K562 (cell line): ENCODE measurements at regions not wholly inside any gene's neighbourhood (a gene's known extent, or its start where the extent isn't known, plus 50 kb on each side); places are given as distances from the start of the nearest gene placed in this dataset.

Experiments
- ATAC-seq: fragments of 200-7000 bp; cut with Tn5 transposase; 3 replicates; pipeline ENCODE4 v1.9.1; 2020; ENCODE audit warnings: moderate library complexity
- BruUV-seq: library from RNA; stranded (reverse); fragments of 400-500 nt; replicated peaks from 2 replicates; lab custom pipeline; 2021; lab: Mats Ljungman, UMichigan
- CTCF ChIA-PET: fragments of 300-600 bp; formaldehyde crosslinking; extraction: SDS; loops from one replicate; lab custom pipeline; 2021; ENCODE audit warnings: low intra/inter-chr PET ratio; lab: Yijun Ruan, JAX
- POLR2A ChIA-PET: fragments of 300-600, 350-650 bp; sonication (Branson Sonifier 250); formaldehyde crosslinking; extraction: SDS; loops from one replicate; lab custom pipeline; 2021; ENCODE audit warnings: antibody characterized with exemption, inconsistent platforms; lab: Yijun Ruan, JAX
- DNase-seq, 4 experiments: peaks; one replicate each; pipeline versions ENCODE4 v3.0.0 to v3.0.0-alpha.2; 2011 to 2018; ENCODE audit warnings: low spot score in 3 of 4, mixed read lengths in 3 of 4; ENCODE audit errors: extremely low read depth in 1 of 4
- FAIRE-seq: peaks from 2 replicates; lab custom pipeline; 2011; peaks lifted over from hg19 to GRCh38; lab: Jason Lieb, UNC
- H2AFZ ChIP-seq: 2 replicates; pipeline ENCODE4 v1.6.0; 2011; ENCODE audit warnings: low read depth, low read length, control low read depth, inconsistent platforms
- H3K27ac ChIP-seq: fragments of 200-600 bp; 3 replicates; pipeline ENCODE4 v1.8.0; 2011; ENCODE audit warnings: low read depth, mild to moderate bottlenecking, control low read depth, inconsistent platforms, low read length, moderate library complexity, mixed read lengths; ENCODE audit errors: extremely low read depth
- H3K27me3 ChIP-seq, 2 experiments: fragments of 300-600 bp in 1 of 2; 2 replicates in 1 of 2; 3 replicates in 1 of 2; pipeline versions ENCODE4 v1.6.0 to v1.8.0; 2011; ENCODE audit warnings: inconsistent platforms in 2 of 2, low read length in 2 of 2, mild to moderate bottlenecking in 1 of 2, mixed read lengths in 1 of 2, moderate library complexity in 1 of 2; ENCODE audit not compliant: control insufficient read depth in 2 of 2, insufficient read depth in 2 of 2
- H3K36me3 ChIP-seq: fragments of 300-600 bp; 3 replicates; pipeline ENCODE4 v1.8.0; 2011; ENCODE audit warnings: mild to moderate bottlenecking, low read length, inconsistent platforms; ENCODE audit not compliant: control insufficient read depth, insufficient read depth
- H3K4me1 ChIP-seq, 2 experiments: fragments of 200-600 bp in 1 of 2; replicated peaks in 1 of 2; 2 replicates in 1 of 2; 3 replicates in 1 of 2; pipeline versions ENCODE4 v1.5.1 to v1.8.0; 2011; ENCODE audit warnings: inconsistent platforms in 2 of 2, low read length in 2 of 2, mild to moderate bottlenecking in 1 of 2, mixed read lengths in 1 of 2, moderate library complexity in 1 of 2; ENCODE audit not compliant: control insufficient read depth in 2 of 2, insufficient read depth in 2 of 2
- H3K4me2 ChIP-seq: 2 replicates; pipeline ENCODE4 v1.6.1; 2011; ENCODE audit warnings: low read length, control low read depth, inconsistent platforms, mixed read lengths; ENCODE audit not compliant: insufficient read depth
- H3K4me3 ChIP-seq: fragments of 200-600 bp; sonication (generic), shearing (Covaris generic); 2 replicates; pipeline ENCODE4 v1.5.1; 2016; ENCODE audit warnings: control low read depth, inconsistent platforms
- H3K79me2 ChIP-seq: fragments of 200-600 bp; 3 replicates; pipeline ENCODE4 v1.8.0; 2011; ENCODE audit warnings: low read length, inconsistent platforms; ENCODE audit not compliant: control insufficient read depth, insufficient read depth
- H3K9ac ChIP-seq, 2 experiments: 2 replicates each; pipeline versions ENCODE4 v1.6.0 to v1.6.1; 2011; ENCODE audit warnings: low read depth in 2 of 2, low read length in 2 of 2, control low read depth in 1 of 2, inconsistent platforms in 1 of 2, mild to moderate bottlenecking in 1 of 2, mixed read lengths in 1 of 2; ENCODE audit not compliant: insufficient read depth in 1 of 2
- H3K9me1 ChIP-seq: one replicate; pipeline ENCODE4 v1.6.0; 2011; ENCODE audit warnings: inconsistent platforms, mild to moderate bottlenecking, low read length, moderate library complexity; ENCODE audit not compliant: control insufficient read depth, insufficient read depth
- H3K9me3 ChIP-seq: replicated peaks from 2 replicates; pipeline ENCODE4 v1.5.1; 2011; ENCODE audit warnings: low read depth, low read length, inconsistent platforms; ENCODE audit not compliant: control insufficient read depth, insufficient read depth
- H4K20me1 ChIP-seq: replicated peaks from 2 replicates; pipeline ENCODE4 v1.6.1; 2011; ENCODE audit warnings: low read length, inconsistent platforms, mixed read lengths; ENCODE audit not compliant: control insufficient read depth, insufficient read depth
- BCOR ChIP-seq: fragments of 450-650 bp; IDR thresholded peaks from 2 replicates; pipeline ENCODE4 v1.6.1; 2016
- CBFA2T2 ChIP-seq: fragments of 450-650 bp; conservative IDR thresholded peaks from 2 replicates; pipeline ENCODE4 v1.6.1; 2017; ENCODE audit warnings: mild to moderate bottlenecking
- CBX5 ChIP-seq: IDR thresholded peaks from 2 replicates; pipeline ENCODE4 v1.6.1; 2014; ENCODE audit warnings: low read depth, borderline replicate concordance
- COPS2 ChIP-seq: fragments of 450-650 bp; conservative IDR thresholded peaks from 2 replicates; pipeline ENCODE4 v1.6.1; 2016; ENCODE audit warnings: mild to moderate bottlenecking, moderate library complexity
- GABPB2 ChIP-seq: fragments of 250-450 bp; sonication (Bioruptor Pico); conservative IDR thresholded peaks from 2 replicates; pipeline ENCODE4 v1.5.1; 2021; ENCODE audit warnings: mild to moderate bottlenecking
- HLTF ChIP-seq: fragments of 450-650 bp; IDR thresholded peaks from 2 replicates; pipeline ENCODE4 v1.6.1; 2016
- MTA3 ChIP-seq: fragments of 450-650 bp; formaldehyde crosslinking; IDR thresholded peaks from 2 replicates; pipeline ENCODE4 v1.6.1; 2017; ENCODE audit warnings: mild to moderate bottlenecking, borderline replicate concordance
- PHF21A ChIP-seq: fragments of 450-650 bp; IDR thresholded peaks from 2 replicates; pipeline ENCODE4 v1.6.1; 2017; ENCODE audit warnings: low read depth, borderline replicate concordance
- RBM34 ChIP-seq: fragments of 200-400 bp; formaldehyde crosslinking; IDR thresholded peaks from 2 replicates; pipeline ENCODE4 v1.6.1; 2018; ENCODE audit warnings: low read length, borderline replicate concordance; ENCODE audit not compliant: insufficient read depth
- SMARCA5 ChIP-seq: fragments of 450-650 bp; IDR thresholded peaks from 2 replicates; pipeline ENCODE4 v1.6.1; 2016
- TEAD4 ChIP-seq, 2 experiments: sonication (generic) in 1 of 2; formaldehyde crosslinking in 1 of 2; IDR thresholded peaks; 2 replicates each; pipeline versions ENCODE4 v1.6.1 to v1.8.0; 2012 to 2022; ENCODE audit warnings: borderline replicate concordance in 1 of 2, inconsistent platforms in 1 of 2, low read length in 1 of 2, mild to moderate bottlenecking in 1 of 2, missing genetic modification reagents in 1 of 2
- YY1 ChIP-seq, 3 experiments: IDR thresholded peaks; 2 replicates each; pipeline ENCODE4 v1.6.1; 2011; ENCODE audit warnings: low read length in 2 of 3, mild to moderate bottlenecking in 2 of 3, moderate library complexity in 2 of 3, borderline replicate concordance in 1 of 3, control low read depth in 1 of 3, low read depth in 1 of 3; ENCODE audit not compliant: insufficient read depth in 3 of 3, insufficient replicate concordance in 2 of 3, control insufficient read depth in 1 of 3, insufficient read length in 1 of 3; ENCODE audit errors: extremely low read depth in 1 of 3
- ZFP1 ChIP-seq: fragments of 450-650 bp; formaldehyde crosslinking; IDR thresholded peaks from 2 replicates; pipeline ENCODE4 v1.4.0; 2020; ENCODE audit warnings: mild to moderate bottlenecking, mixed read lengths
- ZNF253 ChIP-seq: fragments of 250-450 bp; sonication (Bioruptor Pico); conservative IDR thresholded peaks from 2 replicates; pipeline ENCODE4 v1.6.1; 2021; ENCODE audit warnings: mild to moderate bottlenecking
- ZNF583 ChIP-seq: fragments of 250-450 bp; sonication (Bioruptor Pico); IDR thresholded peaks from 2 replicates; pipeline ENCODE4 v1.4.0; 2020
- WGBS: fragments of 100-300 bp; shearing (Covaris generic); methylation state at CpG from one replicate; pipeline ENCODE4 v1.1.6; 2016; ENCODE audit warnings: low coverage, mixed read lengths; ENCODE audit not compliant: insufficient coverage; ENCODE audit errors: missing lambda C conversion rate; 5-methylcytosine and 5-hydroxymethylcytosine counted together
- in situ Hi-C: fragments of 300-500 bp; cut with MboI; formaldehyde crosslinking; loops from 4 replicates; pipeline ENCODE4 v1.15.0; 2018; ENCODE audit warnings: inconsistent platforms, mixed read lengths
- intact Hi-C: fragments of 100-400 bp; cut with micrococcal nuclease; formaldehyde crosslinking; loops from 2 replicates; pipeline ENCODE4 v1.14.2; 2022
- TF ChIP-seq, protein P1 (sequence below): IDR thresholded peaks from 3 replicates; pipeline ENCODE4 v1.6.1; 2011; ENCODE audit warnings: borderline replicate concordance, mild to moderate bottlenecking, moderate library complexity; ENCODE audit not compliant: insufficient read length; ENCODE audit errors: extremely low read depth
- TF ChIP-seq, protein P2 (sequence below): sonication (generic); formaldehyde crosslinking; IDR thresholded peaks from 2 replicates; pipeline ENCODE4 v1.8.0; 2022; ENCODE audit warnings: missing genetic modification reagents, mild to moderate bottlenecking, borderline replicate concordance
- TF ChIP-seq, protein P3 (sequence below): fragments of 250-450 bp; sonication (Bioruptor Pico); IDR thresholded peaks from 2 replicates; pipeline ENCODE4 v1.8.0; 2022; ENCODE audit warnings: moderate library complexity, mild to moderate bottlenecking, inconsistent platforms

DNA sequence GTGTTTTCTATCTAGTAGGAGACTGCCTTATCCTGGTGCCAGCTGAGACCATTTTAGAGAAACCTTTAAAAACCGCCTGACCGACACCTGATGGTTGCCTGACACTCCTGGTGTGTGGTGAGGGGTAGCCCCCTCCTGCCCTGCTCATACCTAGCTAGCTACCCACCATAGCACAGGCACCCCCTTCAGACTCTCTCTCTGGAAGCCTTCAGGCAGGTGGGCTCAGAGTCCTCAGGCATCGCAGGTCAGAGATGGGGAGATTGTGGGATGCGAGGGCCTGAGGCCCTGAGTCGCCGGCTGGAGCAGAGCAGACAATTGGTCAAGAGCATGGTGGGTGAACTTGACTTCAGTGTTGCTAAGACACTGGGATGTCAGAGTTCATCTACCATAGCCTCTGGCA, 424.6 kb downstream of the BRD1 start:
- H3K9ac ChIP-seq: no peak overlapping the region
- intact Hi-C loops (no loop called here), in situ Hi-C loops (no loop called here)
- no peak overlapping the region for H3K27ac ChIP-seq
- no peaks in the 10 kb centered on the region for H3K36me3 ChIP-seq
- ATAC-seq (no peak), FAIRE-seq (no peak), DNase-seq (no peak)
- H2AFZ ChIP-seq: no peak overlapping the region
- peaks cover 0 to 2% of the 10 kb centered on the region in 2 experiments; a peak in 1 of 5 replicates for H3K4me1 ChIP-seq
- ChIA-PET CTCF (no interaction called here), POLR2A (no interaction called here)
- H3K79me2 ChIP-seq: no peaks in the 10 kb centered on the region
- no peak overlapping the region for H3K4me2 ChIP-seq
- WGBS: 4% methylated on average over 6 of the region's 6 CpGs
- no peaks in the 10 kb centered on the region for H3K9me1 ChIP-seq
- no TSS peak for BruUV-seq
- no peaks in the 10 kb centered on the region for H3K9me3 ChIP-seq
- peaks cover 28 to 67% of the 10 kb centered on the region in 2 experiments; a peak in 4 of 5 replicates for H3K27me3 ChIP-seq
- no peak overlapping the region for H3K4me3 ChIP-seq
- H4K20me1 ChIP-seq: no peaks in the 10 kb centered on the region
- TF ChIP-seq SMARCA5 (no peak), PHF21A (no peak), YY1 (IDR thresholded peaks at IDR 0.05; ENCODE audit: borderline replicate concordance in 1 of 3, control insufficient read depth in 1 of 3, extremely low read depth in 1 of 3, insufficient read depth in 3 of 3, insufficient read length in 1 of 3, insufficient replicate concordance in 2 of 3, low read depth in 1 of 3, low read length in 2 of 3) (no peak), COPS2 (no peak), CBX5 (no peak), ZNF583 (no peak), ZFP1 (CRISPR knock-in tag) (no peak), BCOR (no peak), TEAD4 (IDR thresholded peaks at IDR 0.05; ENCODE audit: low read length) (no peak), TEAD4 (CRISPR knock-in tag; IDR thresholded peaks at IDR 0.05; ENCODE audit: borderline replicate concordance) (no peak), RBM34 (no peak), MTA3 (no peak), HLTF (no peak), CBFA2T2 (no peak), ZNF253 (CRISPR knock-in tag) (no peak), GABPB2 (CRISPR knock-in tag) (no peak)
- TF ChIP-seq, protein P1, sequence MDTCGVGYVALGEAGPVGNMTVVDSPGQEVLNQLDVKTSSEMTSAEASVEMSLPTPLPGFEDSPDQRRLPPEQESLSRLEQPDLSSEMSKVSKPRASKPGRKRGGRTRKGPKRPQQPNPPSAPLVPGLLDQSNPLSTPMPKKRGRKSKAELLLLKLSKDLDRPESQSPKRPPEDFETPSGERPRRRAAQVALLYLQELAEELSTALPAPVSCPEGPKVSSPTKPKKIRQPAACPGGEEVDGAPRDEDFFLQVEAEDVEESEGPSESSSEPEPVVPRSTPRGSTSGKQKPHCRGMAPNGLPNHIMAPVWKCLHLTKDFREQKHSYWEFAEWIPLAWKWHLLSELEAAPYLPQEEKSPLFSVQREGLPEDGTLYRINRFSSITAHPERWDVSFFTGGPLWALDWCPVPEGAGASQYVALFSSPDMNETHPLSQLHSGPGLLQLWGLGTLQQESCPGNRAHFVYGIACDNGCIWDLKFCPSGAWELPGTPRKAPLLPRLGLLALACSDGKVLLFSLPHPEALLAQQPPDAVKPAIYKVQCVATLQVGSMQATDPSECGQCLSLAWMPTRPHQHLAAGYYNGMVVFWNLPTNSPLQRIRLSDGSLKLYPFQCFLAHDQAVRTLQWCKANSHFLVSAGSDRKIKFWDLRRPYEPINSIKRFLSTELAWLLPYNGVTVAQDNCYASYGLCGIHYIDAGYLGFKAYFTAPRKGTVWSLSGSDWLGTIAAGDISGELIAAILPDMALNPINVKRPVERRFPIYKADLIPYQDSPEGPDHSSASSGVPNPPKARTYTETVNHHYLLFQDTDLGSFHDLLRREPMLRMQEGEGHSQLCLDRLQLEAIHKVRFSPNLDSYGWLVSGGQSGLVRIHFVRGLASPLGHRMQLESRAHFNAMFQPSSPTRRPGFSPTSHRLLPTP: no peak
- TF ChIP-seq, protein P2, sequence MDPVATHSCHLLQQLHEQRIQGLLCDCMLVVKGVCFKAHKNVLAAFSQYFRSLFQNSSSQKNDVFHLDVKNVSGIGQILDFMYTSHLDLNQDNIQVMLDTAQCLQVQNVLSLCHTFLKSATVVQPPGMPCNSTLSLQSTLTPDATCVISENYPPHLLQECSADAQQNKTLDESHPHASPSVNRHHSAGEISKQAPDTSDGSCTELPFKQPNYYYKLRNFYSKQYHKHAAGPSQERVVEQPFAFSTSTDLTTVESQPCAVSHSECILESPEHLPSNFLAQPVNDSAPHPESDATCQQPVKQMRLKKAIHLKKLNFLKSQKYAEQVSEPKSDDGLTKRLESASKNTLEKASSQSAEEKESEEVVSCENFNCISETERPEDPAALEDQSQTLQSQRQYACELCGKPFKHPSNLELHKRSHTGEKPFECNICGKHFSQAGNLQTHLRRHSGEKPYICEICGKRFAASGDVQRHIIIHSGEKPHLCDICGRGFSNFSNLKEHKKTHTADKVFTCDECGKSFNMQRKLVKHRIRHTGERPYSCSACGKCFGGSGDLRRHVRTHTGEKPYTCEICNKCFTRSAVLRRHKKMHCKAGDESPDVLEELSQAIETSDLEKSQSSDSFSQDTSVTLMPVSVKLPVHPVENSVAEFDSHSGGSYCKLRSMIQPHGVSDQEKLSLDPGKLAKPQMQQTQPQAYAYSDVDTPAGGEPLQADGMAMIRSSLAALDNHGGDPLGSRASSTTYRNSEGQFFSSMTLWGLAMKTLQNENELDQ: no peak
- TF ChIP-seq, protein P3, sequence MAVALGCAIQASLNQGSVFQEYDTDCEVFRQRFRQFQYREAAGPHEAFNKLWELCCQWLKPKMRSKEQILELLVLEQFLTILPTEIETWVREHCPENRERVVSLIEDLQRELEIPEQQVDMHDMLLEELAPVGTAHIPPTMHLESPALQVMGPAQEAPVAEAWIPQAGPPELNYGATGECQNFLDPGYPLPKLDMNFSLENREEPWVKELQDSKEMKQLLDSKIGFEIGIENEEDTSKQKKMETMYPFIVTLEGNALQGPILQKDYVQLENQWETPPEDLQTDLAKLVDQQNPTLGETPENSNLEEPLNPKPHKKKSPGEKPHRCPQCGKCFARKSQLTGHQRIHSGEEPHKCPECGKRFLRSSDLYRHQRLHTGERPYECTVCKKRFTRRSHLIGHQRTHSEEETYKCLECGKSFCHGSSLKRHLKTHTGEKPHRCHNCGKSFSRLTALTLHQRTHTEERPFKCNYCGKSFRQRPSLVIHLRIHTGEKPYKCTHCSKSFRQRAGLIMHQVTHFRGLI (CRISPR knock-in tag): no peak
